ENCODE measurements at regions not wholly inside any gene's neighbourhood (a gene's known extent, or its start where the extent isn't known, plus 50 kb on each side); places are given as distances from the start of the nearest gene placed in this dataset.

DNA sequence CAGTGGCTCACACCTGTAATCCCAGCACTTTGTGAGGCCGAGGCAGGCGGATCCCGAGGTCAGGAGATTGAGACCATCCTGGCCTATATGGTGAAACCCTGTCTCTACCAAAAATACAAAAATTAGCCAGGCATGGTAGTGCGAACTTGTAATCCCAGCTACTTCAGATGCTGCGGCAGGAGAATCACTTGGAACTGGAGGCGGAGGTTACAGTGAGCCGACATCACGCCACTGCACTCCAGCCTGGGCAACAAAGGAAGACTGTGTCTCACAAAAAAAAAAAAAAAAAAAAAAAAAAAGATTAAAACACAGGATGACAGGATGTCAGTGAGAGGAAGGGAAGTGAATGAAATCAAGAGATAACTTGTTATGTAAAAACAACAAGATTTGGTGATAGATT lies 1158.5 kb downstream of the PCDH9 start:
- DNase-seq (ENCODE audit: low read depth in 2 of 3, low spot score in 1 of 3) = no peak

DNA sequence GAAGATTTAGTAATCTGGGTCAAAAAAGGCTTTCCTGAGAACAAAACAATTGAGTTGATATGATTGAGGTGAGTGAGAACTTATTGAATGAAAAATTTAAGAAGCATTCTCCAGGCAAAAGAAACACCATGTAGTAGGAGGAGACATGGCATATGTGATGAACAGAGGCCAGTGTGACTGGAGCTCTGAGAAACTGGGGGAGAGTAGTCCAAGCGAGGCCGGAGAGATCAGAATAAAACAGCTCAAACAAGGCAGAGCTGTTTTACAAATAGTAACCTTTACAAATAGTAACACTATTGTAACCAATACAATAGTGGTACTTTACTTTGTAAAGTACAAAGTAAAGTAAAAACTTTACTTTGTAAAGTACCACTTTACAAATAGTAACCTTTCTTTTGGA lies 1159.1 kb downstream of the PCDH9 start:
- no peak for DNase-seq (ENCODE audit: low read depth in 2 of 3, low spot score in 1 of 3)

DNA sequence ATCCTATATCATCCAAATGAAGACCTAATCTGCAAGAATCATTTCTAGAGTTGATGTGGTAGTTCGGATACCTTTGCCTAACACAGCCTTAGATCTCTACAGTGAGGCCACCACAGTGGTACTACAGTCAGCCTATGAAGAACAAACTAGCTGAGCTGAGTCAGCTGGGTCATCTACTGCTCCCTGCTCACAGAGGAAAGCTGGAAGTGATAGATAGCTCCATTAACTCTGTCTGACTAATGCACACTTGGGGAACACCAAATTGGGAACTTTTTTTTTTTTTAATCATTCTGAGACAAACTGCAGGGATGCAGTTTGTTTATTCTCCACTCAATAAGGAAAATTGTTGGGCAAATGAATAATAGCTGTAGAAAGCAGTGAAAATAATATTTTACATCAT lies 1160.6 kb downstream of the PCDH9 start:
- no peak for DNase-seq (ENCODE audit: low read depth in 2 of 3, low spot score in 1 of 3)

DNA sequence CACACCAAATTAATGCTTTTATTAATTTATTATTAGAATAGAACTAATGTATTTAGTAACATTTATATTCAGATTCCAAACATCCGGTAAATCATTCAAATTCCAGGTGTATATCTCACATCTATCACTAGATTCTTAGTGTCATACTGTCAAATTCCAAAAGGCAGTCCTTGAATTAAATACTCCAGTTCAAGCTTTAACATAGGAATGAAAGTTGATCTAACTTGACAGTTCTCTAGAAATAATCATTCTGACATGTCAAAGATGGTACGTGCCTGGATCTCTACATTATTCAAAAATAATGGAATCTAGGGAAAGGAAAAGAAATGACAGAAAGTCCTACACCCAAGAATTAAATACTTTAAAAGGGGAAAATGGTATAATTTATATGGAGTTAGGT lies 1161.5 kb downstream of the PCDH9 start:
- no peak for DNase-seq (ENCODE audit: low read depth in 2 of 3, low spot score in 1 of 3)

DNA sequence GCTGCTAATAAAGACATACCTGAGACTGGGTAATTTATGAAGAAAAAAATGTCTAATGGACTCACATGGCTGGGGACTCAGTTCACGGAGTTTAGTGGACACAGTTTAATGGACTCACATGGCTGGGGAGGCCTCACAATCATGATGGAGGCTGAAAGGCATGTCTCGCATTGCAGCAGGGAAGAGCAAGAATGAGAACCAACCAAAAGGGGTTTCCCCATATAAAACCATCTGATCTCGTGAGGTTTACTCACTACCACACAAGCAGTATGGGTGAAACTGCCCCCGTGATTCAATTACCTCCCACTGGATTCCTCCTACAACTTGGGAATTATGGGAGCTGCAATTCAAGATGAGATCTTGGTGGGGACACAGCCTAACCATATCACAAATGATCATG lies 1181.2 kb downstream of the PCDH9 start:
- DNase-seq (ENCODE audit: low read depth in 2 of 3, low spot score in 1 of 3) = no peak

DNA sequence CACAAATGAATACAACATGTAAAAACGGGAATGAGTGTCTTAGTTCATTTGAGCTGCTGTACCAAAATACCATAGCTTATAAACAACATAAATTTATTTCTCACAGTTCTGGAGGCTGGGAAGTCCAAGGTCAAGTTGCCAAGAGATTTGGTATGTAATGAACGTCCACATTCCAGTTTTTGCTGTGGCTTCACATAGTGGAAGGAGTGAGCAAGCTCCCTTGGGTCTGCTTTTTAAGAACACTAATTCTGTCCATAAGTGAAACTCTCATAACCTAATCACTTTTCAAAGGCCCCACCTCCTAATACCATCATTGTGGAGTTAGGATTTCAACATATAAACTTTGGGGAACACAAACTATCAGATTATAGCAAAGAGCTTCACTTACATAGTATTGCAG lies 1189.6 kb downstream of the PCDH9 start:
- DNase-seq (ENCODE audit: low read depth in 2 of 3, low spot score in 1 of 3) = no peak

DNA sequence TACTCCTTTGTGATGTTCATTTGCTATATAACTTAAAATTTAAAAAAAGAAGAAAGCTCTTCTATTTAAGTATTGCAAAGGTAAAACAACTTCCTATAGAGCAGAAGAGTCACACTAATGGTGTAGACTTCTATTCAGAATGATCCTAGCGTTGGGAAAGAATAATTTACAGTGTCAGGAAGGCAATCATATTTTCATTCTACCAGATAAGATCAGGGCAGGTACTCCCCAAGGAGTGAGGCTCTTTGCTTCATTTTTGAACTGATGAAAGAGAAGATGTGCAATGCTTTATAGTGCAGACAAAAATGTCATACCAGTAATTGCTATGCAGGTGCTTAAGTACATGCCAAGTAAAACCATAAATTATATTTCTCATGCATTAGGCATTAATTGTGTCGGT lies 1193.0 kb downstream of the PCDH9 start:
- no peak for DNase-seq (ENCODE audit: low read depth in 2 of 3, low spot score in 1 of 3)

DNA sequence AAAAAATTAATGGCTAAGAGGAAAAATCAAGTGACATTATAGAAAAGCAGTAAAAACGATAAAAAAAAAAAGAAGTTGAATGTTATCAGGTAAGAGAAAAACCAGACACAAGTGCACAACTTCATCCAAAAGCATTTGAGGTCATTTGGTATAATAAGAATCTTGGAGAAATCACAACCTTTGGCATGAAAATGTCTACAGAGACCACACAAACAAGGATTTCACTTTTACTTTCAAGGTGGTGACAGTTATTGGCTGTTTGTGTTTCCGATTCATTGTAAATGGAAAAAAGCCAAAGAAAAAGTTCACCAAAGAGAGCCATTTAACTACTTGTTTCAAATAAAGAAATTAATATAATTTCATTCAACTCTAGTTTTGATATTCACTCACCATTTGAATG lies 1193.5 kb downstream of the PCDH9 start:
- DNase-seq (ENCODE audit: low read depth in 2 of 3, low spot score in 1 of 3) = no peak

DNA sequence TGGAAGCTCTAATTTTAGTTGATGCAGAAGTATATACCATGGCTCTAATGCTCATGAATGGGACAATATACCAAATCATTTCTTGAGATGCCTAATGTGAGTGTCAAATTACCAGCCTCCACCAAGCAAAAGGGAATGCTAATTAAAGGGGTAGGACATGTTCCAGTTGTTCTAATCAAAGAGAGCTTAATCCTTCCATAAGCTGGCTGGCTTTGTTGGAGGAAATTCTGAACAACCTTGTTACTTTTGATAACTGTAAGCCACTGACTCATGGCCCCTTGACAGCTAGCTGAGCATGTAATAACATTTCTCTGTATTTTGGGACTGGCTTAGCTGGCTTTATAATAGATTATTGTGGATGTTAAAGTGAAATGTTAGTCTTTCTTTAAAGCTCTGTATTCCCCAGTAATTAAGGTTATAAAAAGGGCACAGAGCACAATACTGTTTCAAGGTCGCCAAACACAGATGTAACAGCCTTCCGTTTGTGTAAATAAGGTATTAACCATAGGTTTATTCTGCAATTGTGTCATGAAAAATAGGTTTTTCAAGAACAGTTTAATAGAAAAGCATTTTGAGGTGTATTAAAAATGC lies 1194.0 kb downstream of the PCDH9 start:
- DNase-seq (ENCODE audit: low read depth in 2 of 3, low spot score in 1 of 3) = no peak

DNA sequence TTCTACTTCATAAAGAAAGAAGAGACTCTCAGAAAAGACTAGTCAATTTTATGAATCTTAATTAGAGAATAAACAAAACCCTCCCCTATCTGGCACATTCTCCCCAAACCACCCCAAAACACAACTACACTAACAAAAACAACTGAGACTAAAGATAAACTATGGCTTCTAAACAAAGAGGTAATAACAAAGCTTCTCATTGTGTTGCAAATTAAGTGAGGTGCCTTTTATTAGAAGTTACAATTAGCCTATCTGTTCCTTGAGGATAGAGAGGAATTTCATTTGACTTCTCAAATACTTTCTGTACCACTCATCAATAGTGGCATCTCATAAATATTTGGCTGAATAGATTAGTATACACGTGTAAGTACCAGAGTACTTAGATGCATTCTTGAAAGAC lies 1196.2 kb downstream of the PCDH9 start:
- no peak for DNase-seq (ENCODE audit: low read depth in 2 of 3, low spot score in 1 of 3)

DNA sequence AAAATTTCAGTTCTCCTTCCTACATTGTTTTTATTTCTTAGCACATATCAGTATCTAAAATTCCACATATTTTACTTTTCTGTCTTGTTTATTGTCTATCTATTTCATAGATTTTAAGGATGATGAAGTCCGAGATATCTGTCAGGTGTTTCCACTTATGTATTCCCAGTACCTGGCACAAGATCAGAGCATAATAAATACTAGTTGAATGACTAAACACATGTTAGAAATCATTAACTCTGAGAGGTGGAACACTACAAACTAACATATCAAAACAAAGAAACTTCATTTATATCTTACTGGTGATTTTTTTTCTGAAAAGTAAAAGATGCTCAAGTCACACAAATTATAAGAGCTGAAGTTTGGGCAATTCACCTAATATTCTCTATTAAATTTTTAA lies 1208.3 kb downstream of the PCDH9 start:
- no peak for DNase-seq (ENCODE audit: low read depth in 2 of 3, low spot score in 1 of 3)

DNA sequence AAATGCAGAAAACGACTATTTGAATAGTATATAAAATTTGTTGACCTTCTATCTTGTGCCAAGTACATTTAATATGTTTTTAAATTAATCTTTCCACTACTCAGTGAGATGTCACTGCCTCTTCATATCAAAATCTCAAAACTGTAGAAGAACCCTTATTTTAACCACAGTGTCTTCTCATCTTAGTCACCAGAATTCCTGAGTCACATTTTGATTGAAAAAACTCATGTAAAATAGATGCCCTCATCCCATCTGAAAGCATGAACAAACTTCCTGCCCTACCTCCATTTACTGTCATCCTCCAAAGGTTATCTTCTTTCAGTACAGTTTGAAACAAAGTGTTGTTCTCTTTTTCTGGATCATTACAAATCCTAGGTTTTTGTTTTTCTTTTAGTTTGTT lies 1215.4 kb downstream of the PCDH9 start:
- no peak for DNase-seq (ENCODE audit: low read depth in 2 of 3, low spot score in 1 of 3)

DNA sequence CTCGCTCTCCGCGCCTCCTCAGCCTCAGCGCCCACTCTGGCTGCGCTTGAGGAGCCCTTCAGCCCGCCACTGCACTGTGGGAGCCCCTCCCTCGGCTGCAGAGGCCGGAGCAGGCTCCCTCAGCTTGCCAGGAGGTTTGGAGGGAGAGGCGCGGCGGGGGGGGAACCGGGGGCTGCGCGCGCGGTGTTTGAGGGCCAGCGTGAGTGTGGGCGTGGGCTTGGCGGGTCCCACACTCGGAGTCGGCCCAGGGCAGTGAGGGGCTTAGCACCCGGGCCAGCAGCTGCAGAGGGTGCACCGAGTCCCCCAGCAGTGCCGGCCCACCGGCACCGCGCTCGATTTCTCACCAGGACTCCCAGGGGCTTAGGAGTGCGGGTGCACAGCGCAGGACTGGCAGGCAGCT lies 1220.9 kb downstream of the PCDH9 start:
- no peak for DNase-seq (ENCODE audit: low read depth in 2 of 3, low spot score in 1 of 3)

DNA sequence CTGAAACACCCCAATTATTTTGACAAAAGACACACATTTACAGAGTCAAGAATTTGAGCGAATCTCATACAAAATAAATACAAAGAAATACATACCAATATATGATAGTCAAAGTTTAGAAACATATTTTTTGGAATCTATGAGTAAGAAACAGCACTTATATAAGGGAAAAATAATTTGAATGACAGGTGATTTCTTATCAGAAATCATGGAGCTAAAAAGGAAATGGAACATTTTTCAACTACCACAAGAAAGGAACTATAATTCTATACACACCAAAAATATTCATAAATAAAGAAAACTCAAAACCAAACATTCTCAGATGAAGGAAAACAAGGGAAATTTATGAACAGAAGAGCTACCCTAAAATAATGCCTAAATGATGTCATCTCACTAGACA lies 1226.6 kb downstream of the PCDH9 start:
- no peak for DNase-seq (ENCODE audit: low read depth in 2 of 3, low spot score in 1 of 3)

DNA sequence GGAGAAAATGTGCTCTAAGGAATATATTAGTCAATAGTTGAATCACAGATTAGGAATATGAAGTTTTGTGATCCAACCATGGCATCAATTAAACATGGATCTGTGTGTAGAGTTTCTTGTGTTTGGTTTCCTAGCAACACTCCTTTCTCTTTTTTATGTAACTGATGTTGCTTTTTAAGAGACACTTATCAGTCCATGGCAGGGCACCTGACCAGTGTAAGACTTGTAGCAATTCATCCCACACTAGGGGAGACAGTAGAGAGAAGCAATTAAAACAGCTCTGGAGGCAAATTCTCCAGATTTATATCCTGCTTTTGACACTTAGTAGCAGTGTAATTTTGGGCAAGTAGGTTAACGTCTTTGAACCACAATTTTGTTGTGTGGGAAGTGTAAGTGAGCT lies 1229.0 kb downstream of the PCDH9 start:
- DNase-seq (ENCODE audit: low read depth in 2 of 3, low spot score in 1 of 3) = no peak

DNA sequence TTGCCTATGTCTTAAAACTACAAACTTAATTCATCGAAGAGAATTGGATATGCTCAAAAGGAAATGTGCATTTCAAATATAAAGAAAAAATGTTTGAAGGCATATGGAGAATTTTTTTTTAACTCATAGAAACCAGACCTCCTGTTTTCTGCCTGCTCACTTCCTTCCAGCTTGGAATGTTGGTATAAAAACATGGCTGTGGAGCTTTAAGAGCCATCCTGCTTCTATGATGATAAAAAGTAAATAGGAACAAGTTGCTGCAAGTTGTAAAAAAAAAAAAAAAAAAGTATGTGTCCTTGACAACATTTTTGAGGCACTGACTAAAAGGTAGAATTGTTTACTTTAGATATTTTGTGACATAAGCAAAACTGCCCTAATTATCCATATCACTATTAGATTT lies 1230.7 kb downstream of the PCDH9 start:
- DNase-seq (ENCODE audit: low read depth in 2 of 3, low spot score in 1 of 3) = no peak

DNA sequence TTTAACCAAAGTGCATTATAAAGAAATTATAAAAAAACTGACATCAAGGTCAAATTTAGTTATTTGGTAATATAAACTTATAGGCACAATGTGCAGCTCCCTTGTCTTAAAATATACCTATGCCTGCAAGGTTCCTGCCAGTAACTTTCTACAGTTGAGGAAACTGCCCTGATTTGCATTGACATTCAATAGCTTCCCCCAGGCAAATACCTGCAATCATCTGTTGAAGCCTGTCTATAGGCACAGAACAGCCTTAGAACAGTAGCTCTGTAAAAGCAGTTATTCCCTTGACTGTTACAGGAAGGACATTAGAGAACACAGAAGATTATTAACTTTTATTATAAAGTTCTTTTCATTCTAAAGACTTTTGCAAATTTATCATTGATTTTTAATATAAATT lies 1239.5 kb downstream of the PCDH9 start:
- no peak for DNase-seq (ENCODE audit: low read depth in 2 of 3, low spot score in 1 of 3)

DNA sequence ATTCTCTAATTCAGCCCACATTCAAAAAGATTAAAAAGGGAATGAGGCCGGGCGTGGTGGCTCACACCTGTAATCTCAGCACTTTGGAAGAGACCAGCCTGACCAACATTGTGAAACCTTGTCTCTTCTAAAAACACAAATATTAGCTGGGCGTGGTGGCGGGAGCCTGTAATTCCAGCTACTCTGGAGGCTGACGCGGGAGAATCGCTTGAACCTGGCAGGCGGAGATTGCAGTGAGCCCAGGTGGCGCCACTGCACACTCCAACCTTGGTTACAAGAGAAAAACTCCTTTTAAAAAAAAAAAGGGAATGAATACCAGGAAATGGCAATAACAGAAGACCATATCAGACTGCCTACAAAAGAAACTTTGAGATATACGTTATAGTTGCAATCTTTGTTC lies 1244.5 kb downstream of the PCDH9 start:
- no peak for DNase-seq (ENCODE audit: low read depth in 2 of 3, low spot score in 1 of 3)

DNA sequence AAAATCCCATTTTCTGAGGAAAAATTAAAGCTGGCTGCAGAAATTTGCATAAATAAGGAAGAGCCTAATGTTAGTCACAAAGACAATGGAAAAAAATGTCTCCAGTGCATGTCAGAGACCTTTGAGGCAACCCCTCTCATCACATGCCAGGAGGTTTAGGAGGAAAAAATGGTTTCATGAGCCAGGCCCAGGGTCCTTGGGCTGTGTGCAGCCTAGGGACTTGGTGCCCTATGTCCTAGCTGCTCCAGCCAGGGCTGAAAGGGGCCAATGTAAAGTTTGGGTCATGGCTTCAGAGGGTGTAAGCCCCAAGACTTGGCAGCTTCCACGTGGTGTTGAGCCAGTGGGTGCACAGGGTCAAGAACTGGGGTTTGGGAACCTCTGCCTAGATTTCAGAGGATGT lies 1252.6 kb downstream of the PCDH9 start:
- DNase-seq (ENCODE audit: low read depth in 2 of 3, low spot score in 1 of 3) = no peak

DNA sequence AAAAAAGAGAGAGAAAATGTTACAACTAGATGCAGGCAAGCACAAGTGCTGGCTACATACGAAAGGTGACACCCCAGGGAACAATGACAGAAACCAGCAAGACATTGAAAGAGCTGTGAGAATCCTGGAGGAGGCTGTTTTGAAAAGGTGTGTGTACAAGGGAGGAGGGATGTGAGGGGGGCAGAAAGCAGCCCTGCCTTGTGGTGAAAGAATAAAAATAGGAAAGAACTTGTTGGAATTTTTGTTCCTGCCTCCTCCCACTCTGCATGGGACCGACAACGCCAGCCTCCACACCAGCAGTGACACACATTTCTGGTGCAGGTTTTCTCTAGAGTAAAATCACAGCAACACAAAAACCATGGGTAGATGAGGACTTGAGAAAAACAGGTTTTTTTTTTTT lies 1258.6 kb downstream of the PCDH9 start:
- no peak for DNase-seq (ENCODE audit: low read depth in 2 of 3, low spot score in 1 of 3)

DNA sequence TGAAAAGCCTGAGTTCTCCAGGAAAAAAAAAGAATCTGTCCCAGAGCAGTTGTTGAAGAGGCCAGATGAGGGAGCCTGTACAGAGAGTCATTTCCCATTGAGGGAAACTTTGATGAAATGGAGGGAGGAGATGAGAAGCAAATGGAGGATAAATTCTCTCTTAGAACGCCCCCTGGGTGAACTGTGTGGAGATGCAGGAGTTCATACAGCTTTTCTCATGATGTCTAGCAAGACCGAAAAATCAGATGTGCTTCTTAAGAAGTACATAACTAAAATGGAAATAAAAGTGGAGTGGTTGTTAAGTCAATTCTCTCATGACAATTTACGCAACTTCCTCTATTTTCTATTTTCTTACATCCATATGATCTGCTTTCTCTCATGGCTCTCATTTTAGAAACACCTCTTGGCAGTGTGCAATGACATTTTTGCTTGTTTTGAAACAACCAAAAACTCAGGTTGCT lies 1263.1 kb downstream of the PCDH9 start:
- DNase-seq (ENCODE audit: low read depth in 2 of 3, low spot score in 1 of 3) = no peak

DNA sequence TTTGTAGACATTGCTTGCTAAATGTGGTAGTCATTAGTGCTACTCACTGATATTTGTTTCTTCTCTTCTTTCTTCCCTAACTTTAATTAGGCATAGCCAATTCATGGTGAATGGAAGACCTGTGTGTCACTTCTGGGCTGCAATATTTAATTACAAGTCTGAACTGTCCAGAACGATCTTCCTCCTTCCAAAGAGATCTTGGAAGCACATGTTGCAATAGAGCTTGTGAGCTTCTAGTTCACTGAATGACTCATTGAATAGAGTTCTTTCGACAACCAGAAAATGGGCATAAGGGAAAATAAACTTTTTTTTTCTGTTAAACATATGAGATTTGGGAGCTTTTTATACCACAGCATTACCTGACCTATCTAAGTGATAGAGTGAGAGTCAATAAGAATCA lies 1264.6 kb downstream of the PCDH9 start:
- no peak for DNase-seq (ENCODE audit: low read depth in 2 of 3, low spot score in 1 of 3)

DNA sequence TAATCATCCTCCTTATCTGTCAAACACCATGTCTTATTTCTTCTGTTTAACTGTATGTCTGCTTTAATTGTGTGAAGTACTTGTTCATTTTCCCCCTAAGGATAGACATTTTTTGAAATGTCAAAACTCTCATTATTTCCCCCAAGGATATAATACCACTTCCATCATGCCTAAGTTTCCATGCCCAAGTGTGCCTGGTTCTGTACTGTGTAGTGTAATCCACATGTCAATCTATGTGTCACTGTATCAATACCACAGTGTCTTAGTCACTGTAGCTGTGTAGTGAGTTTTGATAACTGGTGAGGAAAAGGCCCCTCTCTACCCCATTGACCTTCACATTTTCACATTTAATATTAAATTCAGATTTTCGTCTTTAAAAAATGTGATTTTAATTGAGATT lies 1265.5 kb downstream of the PCDH9 start:
- no peak for DNase-seq (ENCODE audit: low read depth in 2 of 3, low spot score in 1 of 3)

DNA sequence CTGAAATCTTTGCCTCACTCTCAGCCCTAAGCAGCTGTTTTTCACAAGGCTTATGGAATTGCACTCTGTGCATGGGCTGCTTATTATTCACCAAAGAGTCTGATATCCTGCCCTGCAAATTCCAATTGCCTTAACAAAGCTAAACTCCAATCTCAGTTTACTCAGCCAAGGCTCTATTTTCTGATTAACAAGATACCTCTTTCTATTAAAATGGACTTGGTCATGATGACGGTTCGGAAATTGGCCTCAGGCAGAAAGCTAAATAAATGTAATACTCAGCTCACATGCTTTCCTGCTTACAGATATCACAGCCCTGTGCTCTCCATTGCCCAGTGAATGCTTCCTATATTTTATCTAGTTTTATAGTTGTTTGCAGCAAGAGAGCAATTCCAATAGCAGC lies 1270.8 kb downstream of the PCDH9 start:
- DNase-seq (ENCODE audit: low read depth in 2 of 3, low spot score in 1 of 3) = no peak
